GM12874 (cell line): ENCODE measurements at regions not wholly inside any gene's neighbourhood (a gene's known extent, or its start where the extent isn't known, plus 50 kb on each side); places are given as distances from the start of the nearest gene placed in this dataset.

Experiments
- CTCF ChIP-seq: IDR thresholded peaks from 2 replicates; pipeline ENCODE4 v1.5.1; 2011; ENCODE audit warnings: low read depth, mild to moderate bottlenecking, control low read depth, low read length, moderate library complexity; ENCODE audit not compliant: insufficient read depth

GRCh38 chr22:47236161-47236560, 473.7 kb downstream of the TBC1D22A start:
- TF ChIP-seq CTCF: no peak

GRCh38 chr22:47233316-47234243, 471.1 kb downstream of the TBC1D22A start:
- TF ChIP-seq CTCF: no peak

- no peak for TF ChIP-seq CTCF
Measured at GRCh38 chr22:47232753-47233152, 470.3 kb downstream of the TBC1D22A start.

GRCh38 chr22:47232197-47232596, 469.7 kb downstream of the TBC1D22A start:
- TF ChIP-seq CTCF: no peak

- TF ChIP-seq CTCF: no peak
Measured at GRCh38 chr22:47231759-47232158, 469.3 kb downstream of the TBC1D22A start.

GRCh38 chr22:47230741-47231140, 468.3 kb downstream of the TBC1D22A start:
- TF ChIP-seq CTCF: no peak

GRCh38 chr22:47230251-47230650, 467.8 kb downstream of the TBC1D22A start:
- no peak for TF ChIP-seq CTCF
